ENCODE measurements at regions not wholly inside any gene's neighbourhood (a gene's known extent, or its start where the extent isn't known, plus 50 kb on each side); places are given as distances from the start of the nearest gene placed in this dataset.

GRCh38 chr7:27472043-27472442, 190.6 kb downstream of the HIBADH start:
- no peak overlapping the region for H2AFZ ChIP-seq (ENCODE audit: low read depth, low read length, poor library complexity, severe bottlenecking)
- no peaks in the 10 kb centered on the region for H4K20me1 ChIP-seq (ENCODE audit: insufficient read depth)
- no peak overlapping the region for H3K4me2 ChIP-seq (ENCODE audit: low read length)
- no peaks in the 10 kb centered on the region for H3K27me3 ChIP-seq (ENCODE audit: insufficient read depth, low read length)
- DNase-seq (ENCODE audit: low read depth, low spot score) (no peak), ATAC-seq (no peak)
- H3K9me2 ChIP-seq (ENCODE audit: insufficient read depth), result no peaks in the 10 kb centered on the region
- ChIA-PET CTCF (no interaction called here), RAD21 (ENCODE audit: low non-redundant PET in 1 of 2, low total read pairs in 2 of 2, uncharacterized antibody in 2 of 2, unreplicated experiment in 2 of 2) (no interaction called here), POLR2A (no interaction called here)
- no peaks in the 10 kb centered on the region for H3K9me3 ChIP-seq (ENCODE audit: control insufficient read depth in 1 of 2, insufficient read depth in 1 of 2, low read depth in 1 of 2, low read length in 2 of 2)
- no peaks in the 10 kb centered on the region for H3K36me3 ChIP-seq (ENCODE audit: control insufficient read depth in 1 of 2, insufficient read depth in 2 of 2, low read length in 2 of 2)
- no peak overlapping the region for H3K27ac ChIP-seq (ENCODE audit: low read depth, low read length)
- no peak overlapping the region for H3K9ac ChIP-seq (ENCODE audit: low read length)
- H3K4me1 ChIP-seq (ENCODE audit: control insufficient read depth in 1 of 2, insufficient read depth in 2 of 2, low read length in 2 of 2), result no peaks in the 10 kb centered on the region
- no peak overlapping the region for H3K4me3 ChIP-seq (replicated peaks in 1 of 2; ENCODE audit: low read depth in 1 of 2, low read length in 2 of 2)
- intact Hi-C loops (cut with micrococcal nuclease), result no loop called here
- TF ChIP-seq EZH2 (IDR thresholded peaks at IDR 0.05) (no peak), ZBTB33 (IDR thresholded peaks at IDR 0.05; ENCODE audit: extremely low read depth, insufficient replicate concordance, low read length) (no peak), RAD21 (IDR thresholded peaks at IDR 0.05; ENCODE audit: low read depth) (no peak), REST (IDR thresholded peaks at IDR 0.05; ENCODE audit: low read depth) (no peak), YY1 (IDR thresholded peaks at IDR 0.05; ENCODE audit: extremely low read depth, insufficient replicate concordance, low read depth, low read length) (no peak), ELF1 (IDR thresholded peaks at IDR 0.05; ENCODE audit: borderline replicate concordance, low read depth) (no peak), MAX (IDR thresholded peaks at IDR 0.05) (no peak), SP1 (IDR thresholded peaks at IDR 0.05; ENCODE audit: low read depth) (no peak), SIN3A (IDR thresholded peaks at IDR 0.05; ENCODE audit: low read depth) (no peak), JUND (IDR thresholded peaks at IDR 0.05) (no peak), EGR1 (IDR thresholded peaks at IDR 0.05; ENCODE audit: low read depth) (no peak), TCF7L2 (IDR thresholded peaks at IDR 0.05; ENCODE audit: borderline replicate concordance, extremely low read depth, insufficient read depth, insufficient read length) (no peak)
- no TSS peak for BruUV-seq (replicated peaks)
- no peaks in the 10 kb centered on the region for H3K79me2 ChIP-seq (ENCODE audit: insufficient read depth, low read length)
